ENCODE measurements at regions not wholly inside any gene's neighbourhood (a gene's known extent, or its start where the extent isn't known, plus 50 kb on each side); places are given as distances from the start of the nearest gene placed in this dataset.

GRCh38 chr10:85318809-85319807 lies 990.7 kb downstream of the CCSER2 start:
- DNase-seq (no peak), ATAC-seq (no peak)
- intact Hi-C loops (cut with DNase I), result no loop called here
- no peak for TF ChIP-seq CTCF (IDR thresholded peaks at IDR 0.05)
- no peak overlapping the region for H3K27ac ChIP-seq
- no peaks in the 10 kb centered on the region for H3K4me1 ChIP-seq
- no peaks in the 10 kb centered on the region for H3K27me3 ChIP-seq
- H3K36me3 ChIP-seq, result no peaks in the 10 kb centered on the region
- no peak overlapping the region for H3K4me3 ChIP-seq
- no peaks in the 10 kb centered on the region for H3K9me3 ChIP-seq

GRCh38 chr10:85319826-85320225 lies 991.4 kb downstream of the CCSER2 start:
- Histone ChIP-seq H3K27ac (no peak overlapping the region), H3K4me1 (no peaks in the 10 kb centered on the region), H3K4me3 (no peak overlapping the region), H3K27me3 (no peaks in the 10 kb centered on the region), H3K36me3 (no peaks in the 10 kb centered on the region), H3K9me3 (no peaks in the 10 kb centered on the region)
- ATAC-seq (no peak), DNase-seq (peak in 1 of 4 donors; percentile 31)
- intact Hi-C loops (cut with DNase I), result no loop called here
- TF ChIP-seq CTCF (IDR thresholded peaks at IDR 0.05), result no peak

GRCh38 chr10:85333594-85333993 lies 1005.2 kb downstream of the CCSER2 start:
- H3K4me3 ChIP-seq, result no peak overlapping the region
- ATAC-seq (no peak), DNase-seq (no peak)
- intact Hi-C loops (cut with DNase I), result no loop called here
- H3K27ac ChIP-seq, result no peak overlapping the region
- no peaks in the 10 kb centered on the region for H3K27me3 ChIP-seq
- no peaks in the 10 kb centered on the region for H3K36me3 ChIP-seq
- H3K9me3 ChIP-seq, result peaks cover 0 to 5% of the 10 kb centered on the region in 2 donors
- H3K4me1 ChIP-seq, result no peaks in the 10 kb centered on the region
- no peak for TF ChIP-seq CTCF (IDR thresholded peaks at IDR 0.05)

GRCh38 chr10:85362401-85362800 lies 1004.2 kb downstream of the GRID1 start:
- ATAC-seq (peak; percentile 49), DNase-seq (no peak)
- Histone ChIP-seq H3K4me3 (no peak overlapping the region), H3K4me1 (no peaks in the 10 kb centered on the region), H3K27me3 (no peaks in the 10 kb centered on the region), H3K36me3 (no peaks in the 10 kb centered on the region), H3K27ac (no peak overlapping the region), H3K9me3 (no peaks in the 10 kb centered on the region)
- no peak for TF ChIP-seq CTCF (IDR thresholded peaks at IDR 0.05)
- intact Hi-C loops (cut with DNase I), result no loop called here

- Histone ChIP-seq H3K27me3 (no peaks in the 10 kb centered on the region), H3K27ac (no peak overlapping the region), H3K9me3 (no peaks in the 10 kb centered on the region), H3K4me3 (no peak overlapping the region), H3K36me3 (no peaks in the 10 kb centered on the region), H3K4me1 (no peaks in the 10 kb centered on the region)
- TF ChIP-seq CTCF (IDR thresholded peaks at IDR 0.05), result no peak
- intact Hi-C loops (cut with DNase I), result no loop called here
- DNase-seq, result peak in 1 of 4 donors; percentile 40
- peak; percentile 95 for ATAC-seq
Observed at GRCh38 chr10:85377029-85377806, 989.4 kb downstream of the GRID1 start.

Measured in left lung (tissue), 4 donors.